ENCODE measurements at regions not wholly inside any gene's neighbourhood (a gene's known extent, or its start where the extent isn't known, plus 50 kb on each side); places are given as distances from the start of the nearest gene placed in this dataset.

GRCh38 chr11:79758325-79758724 is 317.5 kb upstream of the TENM4 start:
- no peaks in the 10 kb centered on the region for H3K4me1 ChIP-seq (ENCODE audit: insufficient read depth, low read length)
- no peaks in the 10 kb centered on the region for H3K9me3 ChIP-seq (ENCODE audit: control insufficient read depth, insufficient read depth, low read length)
- H3K36me3 ChIP-seq (ENCODE audit: insufficient read depth, low read length): no peaks in the 10 kb centered on the region
- no peak overlapping the region for H3K9ac ChIP-seq (ENCODE audit: low read depth, low read length)

GRCh38 chr11:79747406-79747805 is 306.6 kb upstream of the TENM4 start:
- Histone ChIP-seq H3K36me3 (ENCODE audit: insufficient read depth, low read length) (no peaks in the 10 kb centered on the region), H3K9ac (ENCODE audit: low read depth, low read length) (no peak overlapping the region), H3K9me3 (ENCODE audit: control insufficient read depth, insufficient read depth, low read length) (no peaks in the 10 kb centered on the region), H3K4me1 (ENCODE audit: insufficient read depth, low read length) (no peaks in the 10 kb centered on the region)

- Histone ChIP-seq H3K9me3 (ENCODE audit: control insufficient read depth, insufficient read depth, low read length) (no peaks in the 10 kb centered on the region), H3K4me1 (ENCODE audit: insufficient read depth, low read length) (no peaks in the 10 kb centered on the region), H3K36me3 (ENCODE audit: insufficient read depth, low read length) (no peaks in the 10 kb centered on the region)
Measured at GRCh38 chr11:79744941-79745340, 304.1 kb upstream of the TENM4 start.

DNA sequence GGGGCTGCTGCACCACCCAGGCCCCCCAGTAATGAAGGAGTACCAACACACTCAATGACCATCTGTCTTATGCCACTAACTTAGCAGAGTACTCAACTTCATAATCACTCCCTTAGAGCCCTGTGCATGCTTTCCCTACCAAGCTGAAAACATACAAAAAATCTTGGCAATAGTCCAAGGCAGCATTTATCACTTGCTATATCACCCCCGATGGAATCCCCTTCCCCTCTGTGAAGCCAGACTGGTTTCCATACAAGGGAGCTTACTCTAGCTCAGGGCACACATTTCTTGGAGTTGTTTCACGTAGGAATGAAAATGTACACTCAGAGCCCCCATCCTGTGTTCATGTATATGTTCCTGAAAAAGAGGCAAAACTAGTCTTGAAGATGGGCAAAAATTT is 301.3 kb upstream of the TENM4 start:
- H3K4me1 ChIP-seq (ENCODE audit: insufficient read depth, low read length): no peaks in the 10 kb centered on the region
- H3K36me3 ChIP-seq (ENCODE audit: insufficient read depth, low read length): no peaks in the 10 kb centered on the region
- H3K9me3 ChIP-seq (ENCODE audit: control insufficient read depth, insufficient read depth, low read length): no peaks in the 10 kb centered on the region
- no peak overlapping the region for H3K9ac ChIP-seq (ENCODE audit: low read depth, low read length)

More at GRCh38 chr11:79744941-79745340, 304.1 kb upstream of the TENM4 start:
- H3K9ac ChIP-seq (ENCODE audit: low read depth, low read length): no peak overlapping the region

- Histone ChIP-seq H3K9ac (ENCODE audit: low read depth, low read length) (no peak overlapping the region), H3K9me3 (ENCODE audit: control insufficient read depth, insufficient read depth, low read length) (no peaks in the 10 kb centered on the region), H3K36me3 (ENCODE audit: insufficient read depth, low read length) (no peaks in the 10 kb centered on the region), H3K4me1 (ENCODE audit: insufficient read depth, low read length) (no peaks in the 10 kb centered on the region)
Measured at GRCh38 chr11:79739591-79739990, 298.8 kb upstream of the TENM4 start.

DNA sequence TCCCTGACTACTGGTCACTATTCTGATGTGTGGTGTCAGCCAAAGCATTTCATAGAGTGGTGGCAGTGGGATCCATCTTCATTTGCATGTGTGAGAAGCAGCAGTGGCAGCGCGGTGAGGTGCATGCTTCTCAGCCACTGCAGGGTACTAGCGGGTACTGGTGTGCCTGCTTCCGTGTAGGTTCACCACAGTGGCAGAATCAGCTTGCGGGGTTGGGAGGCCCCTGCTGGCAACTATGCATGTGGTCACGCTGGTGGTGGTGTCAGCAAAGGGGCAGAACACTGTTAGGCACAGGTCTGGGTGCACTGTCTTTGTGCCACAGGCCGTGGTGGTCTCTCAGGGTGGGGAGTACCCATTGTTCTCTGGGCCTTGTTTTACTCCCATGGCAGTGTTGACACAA is 286.4 kb upstream of the TENM4 start:
- Histone ChIP-seq H3K9me3 (ENCODE audit: control insufficient read depth, insufficient read depth, low read length) (no peaks in the 10 kb centered on the region), H3K4me1 (ENCODE audit: insufficient read depth, low read length) (no peaks in the 10 kb centered on the region), H3K9ac (ENCODE audit: low read depth, low read length) (no peak overlapping the region), H3K36me3 (ENCODE audit: insufficient read depth, low read length) (no peaks in the 10 kb centered on the region)

- Histone ChIP-seq H3K36me3 (ENCODE audit: insufficient read depth, low read length) (no peaks in the 10 kb centered on the region), H3K4me1 (ENCODE audit: insufficient read depth, low read length) (peaks cover 8% of the 10 kb centered on the region; the same call in 1 of the 2 replicates), H3K9ac (ENCODE audit: low read depth, low read length) (no peak overlapping the region), H3K9me3 (ENCODE audit: control insufficient read depth, insufficient read depth, low read length) (no peaks in the 10 kb centered on the region)
Measured at GRCh38 chr11:79720115-79720514, 279.3 kb upstream of the TENM4 start.

DNA sequence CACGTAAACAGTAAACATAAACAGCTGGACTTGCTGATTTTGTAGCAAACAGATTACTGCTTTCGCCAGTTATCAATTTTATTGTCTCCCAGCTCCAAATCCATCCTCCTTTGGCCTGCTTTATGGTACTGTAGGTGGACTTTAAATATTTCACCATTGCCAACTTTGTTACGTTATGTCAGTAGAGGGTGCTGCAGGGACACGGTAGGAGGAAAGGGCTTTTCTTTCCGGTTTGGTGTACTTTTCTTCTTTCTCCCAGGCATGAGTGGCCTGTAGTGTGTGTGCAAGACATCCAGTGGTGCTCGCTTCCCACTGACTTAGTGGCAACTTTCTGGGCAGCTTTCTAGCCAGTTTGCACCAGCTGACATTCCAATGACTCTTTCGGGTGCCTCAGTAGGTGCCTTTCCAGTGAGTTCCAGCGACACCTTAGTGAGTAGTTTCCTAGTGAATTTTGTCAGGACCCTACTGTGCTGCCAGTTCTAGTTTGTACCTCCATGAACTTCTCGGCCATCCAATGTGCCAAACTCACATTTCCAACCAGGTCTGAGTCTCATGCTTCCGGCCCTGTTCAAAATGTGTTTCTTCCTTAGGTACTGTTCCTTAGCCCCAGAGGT is 267.6 kb upstream of the TENM4 start:
- no peaks in the 10 kb centered on the region; the same call in none of the 2 replicates for H3K9me3 ChIP-seq (ENCODE audit: control insufficient read depth, insufficient read depth, low read length)
- no peak overlapping the region for H3K9ac ChIP-seq (ENCODE audit: low read depth, low read length)
- no peaks in the 10 kb centered on the region for H3K4me1 ChIP-seq (ENCODE audit: insufficient read depth, low read length)
- no peaks in the 10 kb centered on the region for H3K36me3 ChIP-seq (ENCODE audit: insufficient read depth, low read length)

DNA sequence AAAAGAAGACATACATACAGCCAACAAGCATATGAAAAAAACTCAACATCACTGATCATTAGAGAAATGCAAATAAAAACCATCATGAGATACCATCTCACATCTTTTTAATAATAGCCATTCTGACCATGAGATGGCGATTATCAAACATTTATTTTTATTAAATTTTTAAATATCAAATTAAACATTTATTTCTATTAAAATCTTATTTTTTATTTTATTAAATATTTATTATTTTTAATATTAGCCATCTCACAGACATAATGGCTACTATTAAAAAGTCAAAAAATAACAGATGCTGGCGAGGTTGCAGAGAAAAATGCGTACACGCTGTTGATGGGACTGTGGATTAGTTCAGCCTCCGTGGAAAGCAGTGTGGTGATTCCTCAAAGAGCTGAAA is 264.8 kb upstream of the TENM4 start:
- Histone ChIP-seq H3K9ac (ENCODE audit: low read depth, low read length) (no peak overlapping the region), H3K4me1 (ENCODE audit: insufficient read depth, low read length) (no peaks in the 10 kb centered on the region), H3K36me3 (ENCODE audit: insufficient read depth, low read length) (no peaks in the 10 kb centered on the region), H3K9me3 (ENCODE audit: control insufficient read depth, insufficient read depth, low read length) (peaks cover 3% of the 10 kb centered on the region; the same call in 1 of the 2 replicates)

GRCh38 chr11:79702303-79702702 is 261.5 kb upstream of the TENM4 start:
- peaks cover 3% of the 10 kb centered on the region; the same call in 1 of the 2 replicates for H3K9me3 ChIP-seq (ENCODE audit: control insufficient read depth, insufficient read depth, low read length)
- no peaks in the 10 kb centered on the region for H3K4me1 ChIP-seq (ENCODE audit: insufficient read depth, low read length)
- H3K36me3 ChIP-seq (ENCODE audit: insufficient read depth, low read length): no peaks in the 10 kb centered on the region
- H3K9ac ChIP-seq (ENCODE audit: low read depth, low read length): no peak overlapping the region

DNA sequence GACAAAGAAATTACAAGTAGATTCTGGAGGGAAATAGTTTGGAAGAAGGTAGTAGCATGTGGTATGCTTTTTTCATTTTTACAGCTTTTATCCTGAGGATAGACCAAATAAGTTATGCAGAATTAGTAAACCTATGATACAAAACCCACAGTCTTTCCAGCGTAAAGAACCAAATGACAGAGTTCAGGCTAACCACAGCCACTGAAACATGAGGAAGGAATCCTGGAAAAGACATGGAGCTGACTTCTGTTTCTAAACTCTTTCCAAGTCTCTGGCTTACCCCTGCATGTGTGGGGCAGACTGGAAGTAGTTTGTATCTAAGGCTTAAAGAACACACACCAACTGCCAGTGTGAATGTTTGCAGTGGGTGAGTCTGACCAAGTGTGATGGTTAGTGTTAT is 258.4 kb upstream of the TENM4 start:
- Histone ChIP-seq H3K36me3 (ENCODE audit: insufficient read depth, low read length) (no peaks in the 10 kb centered on the region), H3K9ac (ENCODE audit: low read depth, low read length) (no peak overlapping the region), H3K4me1 (ENCODE audit: insufficient read depth, low read length) (no peaks in the 10 kb centered on the region), H3K9me3 (ENCODE audit: control insufficient read depth, insufficient read depth, low read length) (peaks cover 3% of the 10 kb centered on the region; the same call in 1 of the 2 replicates)

DNA sequence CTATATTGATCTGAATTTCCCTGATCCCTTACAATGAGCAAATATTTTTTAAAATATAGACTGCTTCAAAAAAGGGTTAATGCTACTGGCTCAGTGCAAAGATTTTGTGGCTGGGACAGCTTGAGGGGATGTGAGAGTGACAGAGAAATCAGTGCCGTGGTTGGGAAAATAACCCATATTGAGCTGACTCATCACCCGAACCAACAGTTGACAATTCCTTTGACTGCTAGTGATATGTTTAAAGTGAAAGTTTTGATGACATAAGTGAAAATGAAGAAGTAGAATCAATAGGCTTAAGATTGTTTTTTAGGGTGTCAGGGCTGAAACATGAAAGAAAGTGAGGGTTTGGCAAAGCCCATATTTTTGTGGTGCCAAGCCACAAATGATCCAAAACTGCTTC is 257.1 kb upstream of the TENM4 start:
- Histone ChIP-seq H3K4me1 (ENCODE audit: insufficient read depth, low read length) (no peaks in the 10 kb centered on the region), H3K36me3 (ENCODE audit: insufficient read depth, low read length) (no peaks in the 10 kb centered on the region), H3K9me3 (ENCODE audit: control insufficient read depth, insufficient read depth, low read length) (peaks cover 3% of the 10 kb centered on the region; the same call in 1 of the 2 replicates), H3K9ac (ENCODE audit: low read depth, low read length) (no peak overlapping the region)

- H3K36me3 ChIP-seq (ENCODE audit: insufficient read depth, low read length): no peaks in the 10 kb centered on the region
Measured at GRCh38 chr11:79694368-79694767, 253.5 kb upstream of the TENM4 start.

GRCh38 chr11:79691445-79691844 is 250.6 kb upstream of the TENM4 start:
- no peaks in the 10 kb centered on the region for H3K9me3 ChIP-seq (ENCODE audit: control insufficient read depth, insufficient read depth, low read length)
- no peaks in the 10 kb centered on the region for H3K4me1 ChIP-seq (ENCODE audit: insufficient read depth, low read length)
- H3K36me3 ChIP-seq (ENCODE audit: insufficient read depth, low read length): no peaks in the 10 kb centered on the region
- no peak overlapping the region for H3K9ac ChIP-seq (ENCODE audit: low read depth, low read length)

More at GRCh38 chr11:79694368-79694767, 253.5 kb upstream of the TENM4 start:
- Histone ChIP-seq H3K9ac (ENCODE audit: low read depth, low read length) (no peak overlapping the region), H3K9me3 (ENCODE audit: control insufficient read depth, insufficient read depth, low read length) (no peaks in the 10 kb centered on the region), H3K4me1 (ENCODE audit: insufficient read depth, low read length) (no peaks in the 10 kb centered on the region)

DNA sequence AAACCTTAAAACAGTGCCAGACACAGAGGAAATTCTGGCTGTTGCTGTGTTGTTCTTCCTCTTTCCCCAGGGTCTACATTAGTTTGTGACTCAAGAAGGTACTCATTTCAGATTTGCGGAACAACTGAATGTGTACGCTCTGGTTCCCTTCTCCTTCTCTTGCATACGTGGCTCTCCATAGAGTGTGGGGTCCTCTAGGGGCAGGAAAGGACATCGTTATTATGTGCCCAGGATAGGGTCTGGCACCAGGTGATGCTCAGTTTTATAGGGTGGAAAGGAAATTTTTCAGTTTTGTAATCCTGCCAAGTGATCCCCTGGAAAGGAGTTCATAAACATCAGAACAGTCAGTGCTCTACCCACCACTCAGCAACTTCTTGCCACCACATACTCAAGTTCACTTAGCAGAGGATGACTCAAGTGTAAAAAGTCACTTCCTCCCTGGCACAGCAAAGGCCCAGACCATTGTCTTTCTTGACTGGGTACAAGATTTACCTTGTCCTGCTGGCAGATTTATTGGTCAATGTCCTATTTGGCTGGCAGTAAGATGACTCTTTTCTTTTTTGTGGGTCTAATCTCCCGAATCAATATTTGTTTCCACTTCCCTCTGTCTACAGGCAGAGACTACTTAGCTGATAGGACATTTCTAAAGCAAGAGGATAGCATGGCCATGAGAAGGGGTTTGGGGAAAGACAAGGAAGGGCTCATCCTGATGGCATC is 246.0 kb upstream of the TENM4 start:
- no peaks in the 10 kb centered on the region for H3K9me3 ChIP-seq (ENCODE audit: control insufficient read depth, insufficient read depth, low read length)
- no peaks in the 10 kb centered on the region for H3K36me3 ChIP-seq (ENCODE audit: insufficient read depth, low read length)
- H3K4me1 ChIP-seq (ENCODE audit: insufficient read depth, low read length): no peaks in the 10 kb centered on the region
- H3K9ac ChIP-seq (ENCODE audit: low read depth, low read length): no peak overlapping the region

All from ES-I3 (cell line).